HEK293T (cell line): ENCODE measurements at regions not wholly inside any gene's neighbourhood (a gene's known extent, or its start where the extent isn't known, plus 50 kb on each side); places are given as distances from the start of the nearest gene placed in this dataset.
"Not testable (repeated sequence)": the region's sequence is repeated elsewhere in the genome, so short reads cannot be mapped to it uniquely, and the experiment has no call there.

ENCODE experiments used
- CTCF ChIA-PET: fragments of 350-600 bp; formaldehyde crosslinking; extraction: SDS; loops from one replicate; lab custom pipeline; 2021; ENCODE audit warnings: antibody characterized with exemption, inconsistent platforms; lab: Yijun Ruan, JAX
- POLR2A ChIA-PET: fragments of 350-600 bp; formaldehyde crosslinking; extraction: SDS; loops from one replicate; lab custom pipeline; 2020; ENCODE audit warnings: antibody characterized with exemption, inconsistent platforms; lab: Yijun Ruan, JAX
- DNase-seq: peaks from one replicate; pipeline ENCODE4 v3.0.0; 2012; ENCODE audit warnings: mixed read lengths; ENCODE audit errors: extremely low spot score
- ARNT ChIP-seq: fragments of 450-650 bp; IDR thresholded peaks from 2 replicates; pipeline ENCODE4 v1.6.1; 2017; ENCODE audit warnings: mild to moderate bottlenecking
- BHLHE40 ChIP-seq: fragments of 450-650 bp; IDR thresholded peaks from 2 replicates; pipeline ENCODE4 v1.6.1; 2016; ENCODE audit warnings: mild to moderate bottlenecking, moderate library complexity, borderline replicate concordance
- CTBP1 ChIP-seq: fragments of 450-650 bp; IDR thresholded peaks from 2 replicates; pipeline ENCODE4 v1.6.1; 2016; ENCODE audit warnings: borderline replicate concordance
- ELF4 ChIP-seq: fragments of 450-650 bp; IDR thresholded peaks from 2 replicates; pipeline ENCODE4 v1.6.1; 2017; ENCODE audit warnings: antibody characterized with exemption
- FOXA1 ChIP-seq: fragments of 450-650 bp; IDR thresholded peaks from 2 replicates; pipeline ENCODE4 v1.6.1; 2016; ENCODE audit warnings: mild to moderate bottlenecking
- FOXK2 ChIP-seq: fragments of 450-650 bp; IDR thresholded peaks from 2 replicates; pipeline ENCODE4 v1.6.1; 2016; ENCODE audit warnings: mild to moderate bottlenecking
- FOXM1 ChIP-seq: fragments of 450-650 bp; IDR thresholded peaks from 2 replicates; pipeline ENCODE4 v1.6.1; 2017; ENCODE audit warnings: mild to moderate bottlenecking, borderline replicate concordance
- HDGF ChIP-seq: fragments of 450-650 bp; IDR thresholded peaks from 2 replicates; pipeline ENCODE4 v1.6.1; 2017; ENCODE audit warnings: antibody characterized with exemption, borderline replicate concordance
- L3MBTL2 ChIP-seq: fragments of 450-650 bp; conservative IDR thresholded peaks from 2 replicates; pipeline ENCODE4 v1.6.1; 2016; ENCODE audit warnings: mild to moderate bottlenecking
- PKNOX1 ChIP-seq: fragments of 450-650 bp; IDR thresholded peaks from 2 replicates; pipeline ENCODE4 v1.6.1; 2016
- SUZ12 ChIP-seq: fragments of 450-650 bp; IDR thresholded peaks from 2 replicates; pipeline ENCODE4 v1.6.1; 2016; ENCODE audit warnings: mild to moderate bottlenecking
- TARDBP ChIP-seq: fragments of 450-650 bp; IDR thresholded peaks from 2 replicates; pipeline ENCODE4 v1.6.1; 2016
- ZNF384 ChIP-seq: fragments of 450-650 bp; IDR thresholded peaks from 2 replicates; pipeline ENCODE4 v1.6.1; 2016

GRCh38 chr22:16730894-16731293, 94.3 kb downstream of the XKR3 start:
- CTCF ChIA-PET, DNase-seq, POLR2A ChIA-PET: not testable (repeated sequence)

- DNase-seq, CTCF ChIA-PET, POLR2A ChIA-PET: not testable (repeated sequence)
Observed at GRCh38 chr22:16727491-16727890, 97.7 kb downstream of the XKR3 start.

GRCh38 chr22:16723241-16723640, 102.0 kb downstream of the XKR3 start:
- CTCF ChIA-PET, POLR2A ChIA-PET, DNase-seq: not testable (repeated sequence)

- POLR2A ChIA-PET, CTCF ChIA-PET, DNase-seq: not testable (repeated sequence)
Observed at GRCh38 chr22:16722564-16722963, 102.6 kb downstream of the XKR3 start.

- DNase-seq, result no peak
- POLR2A ChIA-PET, result no interaction called here
- TF ChIP-seq L3MBTL2 (no peak), HDGF (no peak)
- CTCF ChIA-PET, result no interaction called here
Observed at GRCh38 chr22:16721961-16722360, 103.2 kb downstream of the XKR3 start.

GRCh38 chr22:16717699-16718558, 107.3 kb downstream of the XKR3 start:
- peak; percentile 10 for DNase-seq
- ChIA-PET CTCF (interaction anchor here (0.7 kb wide), 1 partner anchor 107 kb away, joined by 3 read pairs; the partner anchor contains the start of gene XKR3), POLR2A (no interaction called here)
- TF ChIP-seq FOXA1 (no peak), FOXM1 (no peak), ZNF384 (no peak), CTBP1 (no peak), TARDBP (no peak), ELF4 (no peak), BHLHE40 (no peak), FOXK2 (no peak), PKNOX1 (no peak), HDGF (no peak)

GRCh38 chr22:16714568-16714967, 110.6 kb downstream of the XKR3 start:
- CTCF ChIA-PET, DNase-seq, POLR2A ChIA-PET: not testable (repeated sequence)

- POLR2A ChIA-PET, CTCF ChIA-PET, DNase-seq: not testable (repeated sequence)
Observed at GRCh38 chr22:16702318-16702870, 109.8 kb upstream of the CCT8L2 start.

- DNase-seq, CTCF ChIA-PET, POLR2A ChIA-PET: not testable (repeated sequence)
Observed at GRCh38 chr22:16700390-16700789, 107.8 kb upstream of the CCT8L2 start.

- CTCF ChIA-PET, result interaction anchor here (0.6 kb wide), 1 partner anchor 21 kb away, joined by 3 read pairs; no protein-coding TSS in a partner anchor
- POLR2A ChIA-PET, result no interaction called here
- DNase-seq, result no peak
- TF ChIP-seq ELF4, result no peak
- TF ChIP-seq FOXA1, result no peak
- TF ChIP-seq BHLHE40, result no peak
- TF ChIP-seq L3MBTL2, result no peak
- TF ChIP-seq ARNT, result no peak
- no peak for TF ChIP-seq FOXK2
- no peak for TF ChIP-seq SUZ12
- TF ChIP-seq ZNF384, result no peak
Observed at GRCh38 chr22:16699326-16699725, 106.7 kb upstream of the CCT8L2 start.

GRCh38 chr22:16697492-16698044, 105.0 kb upstream of the CCT8L2 start:
- POLR2A ChIA-PET, DNase-seq, CTCF ChIA-PET: not testable (repeated sequence)

GRCh38 chr22:16696900-16697299, 104.3 kb upstream of the CCT8L2 start:
- DNase-seq, POLR2A ChIA-PET, CTCF ChIA-PET: not testable (repeated sequence)
